GM12878 (cell line): ENCODE measurements at regions not wholly inside any gene's neighbourhood (a gene's known extent, or its start where the extent isn't known, plus 50 kb on each side); places are given as distances from the start of the nearest gene placed in this dataset.
A peak's percentile ranks its signal among the peaks of the same experiment; 100 is the strongest.
"Not testable (repeated sequence)": the region's sequence is repeated elsewhere in the genome, so short reads cannot be mapped to it uniquely, and the experiment has no call there.

ENCODE experiments used
- ATAC-seq: fragments of 200-7000 bp; cut with Tn5 transposase; 3 replicates; pipeline ENCODE4 v1.9.1; 2020; ENCODE audit warnings: mild to moderate bottlenecking, moderate library complexity
- BruUV-seq: library from RNA; stranded (reverse); fragments of 400-500 nt; replicated peaks from 2 replicates; lab custom pipeline; 2021; lab: Mats Ljungman, UMichigan
- CTCF ChIA-PET: fragments of 300-600 bp; sonication (Branson Sonifier 250); formaldehyde crosslinking; extraction: SDS; loops from one replicate; lab custom pipeline; 2021; ENCODE audit warnings: inconsistent platforms; lab: Yijun Ruan, JAX
- POLR2A ChIA-PET: fragments of 350-600 bp; formaldehyde crosslinking; extraction: SDS; loops from one replicate; lab custom pipeline; 2021; ENCODE audit warnings: inconsistent platforms; lab: Charles Lee
- RAD21 ChIA-PET: fragments of 300-600 bp; sonication (Branson Sonifier 250); formaldehyde crosslinking; loops from one replicate; lab custom pipeline; 2023; ENCODE audit warnings: antibody characterized with exemption; ENCODE audit not compliant: unreplicated experiment; lab: Charles Lee
- SMC1A ChIA-PET: fragments of 300-600 bp; sonication (Branson Sonifier 250); formaldehyde crosslinking; loops from one replicate; lab custom pipeline; 2023; ENCODE audit not compliant: unreplicated experiment, uncharacterized antibody; lab: Charles Lee
- DNase-seq: peaks from one replicate; pipeline ENCODE4 v3.0.0-alpha.2; 2011; ENCODE audit warnings: low read depth, low spot score
- FAIRE-seq: peaks from 3 replicates; lab custom pipeline; 2011; peaks lifted over from hg19 to GRCh38; lab: Jason Lieb, UNC
- H2AFZ ChIP-seq: 2 replicates; pipeline ENCODE4 v1.6.0; 2011; ENCODE audit warnings: low read depth, low read length, control low read depth; ENCODE audit not compliant: control insufficient read depth
- H3K27ac ChIP-seq: 2 replicates; pipeline ENCODE4 v1.5.1; 2011; ENCODE audit warnings: control low read depth; ENCODE audit not compliant: control insufficient read depth, insufficient read depth
- H3K27me3 ChIP-seq, 2 experiments: replicated peaks in 1 of 2; 2 replicates each; pipeline versions ENCODE4 v1.6.0 to v1.6.1; 2011; ENCODE audit warnings: low read length in 1 of 2; ENCODE audit not compliant: control insufficient read depth in 2 of 2, insufficient read depth in 2 of 2
- H3K36me3 ChIP-seq, 2 experiments: 2 replicates each; pipeline ENCODE4 v1.5.1; 2011; ENCODE audit warnings: low read length in 1 of 2; ENCODE audit not compliant: control insufficient read depth in 2 of 2, insufficient read depth in 2 of 2
- H3K4me1 ChIP-seq: 2 replicates; pipeline ENCODE4 v1.6.1; 2011; ENCODE audit warnings: mild to moderate bottlenecking, low read length, moderate library complexity, mixed read lengths; ENCODE audit not compliant: control insufficient read depth, insufficient read depth
- H3K4me2 ChIP-seq: 2 replicates; pipeline ENCODE4 v1.6.0; 2011; ENCODE audit warnings: control low read depth; ENCODE audit not compliant: control insufficient read depth, insufficient read depth
- H3K4me3 ChIP-seq: fragments of 200-600 bp; sonication (generic); 2 replicates; pipeline ENCODE4 v1.5.1; 2016
- H3K79me2 ChIP-seq: 2 replicates; pipeline ENCODE4 v1.6.0; 2011; ENCODE audit warnings: low read length; ENCODE audit not compliant: control insufficient read depth, insufficient read depth
- H3K9ac ChIP-seq: 2 replicates; pipeline ENCODE4 v1.8.0; 2011; ENCODE audit warnings: low read length, control low read depth, mixed read lengths; ENCODE audit not compliant: control insufficient read depth, insufficient read depth
- H3K9me3 ChIP-seq: replicated peaks from 3 replicates; pipeline ENCODE4 v1.5.1; 2011; ENCODE audit warnings: mild to moderate bottlenecking, low read length; ENCODE audit not compliant: control insufficient read depth, insufficient read depth
- H4K20me1 ChIP-seq: 2 replicates; pipeline ENCODE4 v1.6.0; 2011; ENCODE audit not compliant: control insufficient read depth, insufficient read depth
- WGBS: methylation state at CpG from one replicate; pipeline ENCODE4 v1.1.6; 2016; ENCODE audit warnings: low lambda C conversion rate; ENCODE audit not compliant: insufficient replicate concordance, insufficient coverage; ENCODE audit errors: missing lambda C conversion rate; 5-methylcytosine and 5-hydroxymethylcytosine counted together
- in situ Hi-C: fragments of 300-500 bp; cut with MboI; formaldehyde crosslinking; loops from 9 replicates; pipeline ENCODE4 v1.14.3; 2018; ENCODE audit warnings: mixed read lengths
- intact Hi-C: fragments of 100-400 bp; cut with micrococcal nuclease; formaldehyde crosslinking; loops from one replicate; pipeline ENCODE4 v1.14.2; 2022; ENCODE audit not compliant: unreplicated experiment

DNA sequence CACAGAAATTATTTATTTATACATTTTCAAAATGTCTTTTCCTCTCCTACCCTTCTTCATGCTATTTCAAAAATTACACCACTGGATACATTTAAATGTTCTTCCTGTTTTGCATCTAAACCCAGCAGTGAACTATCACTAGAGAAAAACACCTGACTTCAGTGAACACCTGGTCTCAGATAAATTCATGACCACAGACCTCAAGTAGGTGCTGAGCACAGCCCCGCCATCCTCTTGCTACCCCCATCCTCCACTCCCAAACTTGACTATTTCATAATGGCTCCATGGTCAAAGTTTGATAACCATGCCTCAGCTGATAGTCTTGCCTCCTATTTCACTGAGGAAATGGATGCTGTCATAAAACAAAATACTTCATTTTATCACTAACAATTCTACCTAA lies 56.6 kb upstream of the POMZP3 start:
- intact Hi-C loops, SMC1A ChIA-PET, H3K27me3 ChIP-seq, POLR2A ChIA-PET, H3K9me3 ChIP-seq, H3K4me2 ChIP-seq, H4K20me1 ChIP-seq, CTCF ChIA-PET, H3K9ac ChIP-seq, BruUV-seq, ATAC-seq, FAIRE-seq, DNase-seq, H3K4me3 ChIP-seq, H3K27ac ChIP-seq, H3K79me2 ChIP-seq, H2AFZ ChIP-seq, in situ Hi-C loops, H3K36me3 ChIP-seq, H3K4me1 ChIP-seq: not testable (repeated sequence)
- WGBS, result 4% methylated on average over 1 of the region's 1 CpG
- RAD21 ChIA-PET, result interaction anchor here (0.5 kb wide), 1 partner anchor 429 kb away, joined by 5 read pairs; no protein-coding TSS in a partner anchor

DNA sequence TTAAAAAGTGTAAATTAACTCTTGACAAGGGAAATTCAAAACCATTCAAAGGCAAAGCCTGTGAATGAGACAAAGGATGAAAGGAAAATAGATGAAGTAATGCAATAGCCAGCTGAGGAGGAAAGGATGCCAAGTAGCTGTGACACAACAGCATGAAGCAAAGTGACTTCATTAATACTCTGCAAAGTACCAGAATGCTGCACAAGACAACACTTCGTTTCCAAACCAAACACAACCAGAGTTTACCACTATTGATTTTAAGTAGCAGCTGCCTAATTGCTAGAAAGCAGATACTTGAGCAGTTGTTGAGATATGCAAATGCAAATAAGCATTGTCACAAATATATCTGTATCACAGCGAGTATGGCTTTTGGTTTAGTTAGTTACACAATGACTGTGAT lies 54.7 kb upstream of the POMZP3 start:
- ATAC-seq, H3K4me1 ChIP-seq, DNase-seq, H3K27me3 ChIP-seq, H3K36me3 ChIP-seq, H3K9me3 ChIP-seq, BruUV-seq, H3K4me2 ChIP-seq, POLR2A ChIA-PET, H3K4me3 ChIP-seq, H3K79me2 ChIP-seq, CTCF ChIA-PET, FAIRE-seq, intact Hi-C loops, H4K20me1 ChIP-seq, SMC1A ChIA-PET, H2AFZ ChIP-seq, RAD21 ChIA-PET, in situ Hi-C loops, H3K27ac ChIP-seq, H3K9ac ChIP-seq: not testable (repeated sequence)
- WGBS, result 17% methylated on average over 2 of the region's 2 CpGs

DNA sequence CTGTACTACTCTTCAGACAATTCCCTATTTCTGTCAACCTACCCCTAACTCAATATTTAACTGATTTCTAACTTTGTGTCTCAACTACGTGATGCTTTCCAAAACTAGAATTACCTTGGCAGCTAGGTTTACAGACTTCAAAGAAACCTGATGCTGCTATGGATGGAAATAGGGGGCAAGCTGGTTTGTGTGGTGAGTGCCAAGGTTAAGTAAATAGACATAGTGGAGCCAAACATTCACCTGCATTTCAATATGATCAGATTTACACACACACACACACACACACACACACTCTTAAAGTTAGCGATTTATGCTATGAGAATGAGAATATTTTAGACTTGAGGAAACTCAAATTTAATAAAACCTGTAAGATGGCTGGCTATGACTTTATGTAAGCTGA lies 52.1 kb upstream of the POMZP3 start:
- H3K9ac ChIP-seq, H3K9me3 ChIP-seq, DNase-seq, H3K4me1 ChIP-seq, BruUV-seq, H2AFZ ChIP-seq, POLR2A ChIA-PET, FAIRE-seq, H3K79me2 ChIP-seq, H3K36me3 ChIP-seq, CTCF ChIA-PET, SMC1A ChIA-PET, H3K27ac ChIP-seq, RAD21 ChIA-PET, ATAC-seq, H3K4me2 ChIP-seq, H3K4me3 ChIP-seq, intact Hi-C loops, in situ Hi-C loops, H4K20me1 ChIP-seq, H3K27me3 ChIP-seq: not testable (repeated sequence)
- WGBS, result 30% methylated on average over 2 of the region's 2 CpGs

DNA sequence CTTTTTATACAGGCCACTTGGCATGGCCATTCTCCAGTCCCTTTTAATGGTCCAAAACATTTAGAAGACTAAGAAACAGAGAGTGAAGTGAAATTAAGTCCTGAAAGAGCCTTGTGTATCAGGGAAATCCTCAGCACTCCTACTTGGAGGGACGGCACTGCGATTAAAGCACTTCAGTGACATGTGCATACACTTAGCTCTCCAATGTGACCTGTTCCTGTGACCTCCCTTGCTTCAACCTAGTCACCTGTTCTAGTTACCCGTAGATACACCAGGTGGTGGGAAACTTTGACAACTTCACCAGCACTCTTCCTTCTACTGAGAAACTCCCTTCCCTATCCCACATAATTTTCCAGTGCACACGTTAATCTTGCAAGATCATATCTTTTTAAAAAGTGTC lies 51.4 kb upstream of the POMZP3 start:
- 53% methylated on average over 3 of the region's 4 CpGs for WGBS
- FAIRE-seq, result peak; percentile 18
- ATAC-seq, H2AFZ ChIP-seq, POLR2A ChIA-PET, H3K27me3 ChIP-seq, H3K9me3 ChIP-seq, in situ Hi-C loops, H3K4me2 ChIP-seq, H3K9ac ChIP-seq, H3K4me1 ChIP-seq, H3K4me3 ChIP-seq, DNase-seq, H3K27ac ChIP-seq, H4K20me1 ChIP-seq, H3K79me2 ChIP-seq, BruUV-seq, RAD21 ChIA-PET, H3K36me3 ChIP-seq, intact Hi-C loops, SMC1A ChIA-PET: not testable (repeated sequence)
- CTCF ChIA-PET, result interaction anchor here (0.6 kb wide), 1 partner anchor 501 kb away, joined by 3 read pairs; no protein-coding TSS in a partner anchor
